OCI-LY7 (cell line): ENCODE measurements at regions not wholly inside any gene's neighbourhood (a gene's known extent, or its start where the extent isn't known, plus 50 kb on each side); places are given as distances from the start of the nearest gene placed in this dataset.

ENCODE experiments used
- BruUV-seq: library from RNA; stranded (reverse); fragments of 400-500 nt; replicated peaks from 2 replicates; lab custom pipeline; 2021; lab: Mats Ljungman, UMichigan
- CTCF ChIA-PET: fragments of 300-600 bp; sonication (Branson Sonifier 250); formaldehyde crosslinking; loops from one replicate; lab custom pipeline; 2022; ENCODE audit warnings: antibody characterized with exemption; ENCODE audit not compliant: unreplicated experiment; lab: Charles Lee
- POLR2A ChIA-PET: fragments of 300-600 bp; sonication (Branson Sonifier 250); formaldehyde crosslinking; loops from one replicate; lab custom pipeline; 2022; ENCODE audit warnings: antibody characterized with exemption; lab: Charles Lee
- DNase-seq: peaks from one replicate; pipeline ENCODE4 v3.0.0-alpha.2; 2015; ENCODE audit warnings: low spot score
- H2AFZ ChIP-seq: fragments of 200-600 bp; sonication (generic), shearing (Covaris generic); 2 replicates; pipeline ENCODE4 v1.6.1; 2014; ENCODE audit warnings: mild to moderate bottlenecking, antibody characterized with exemption, low read length, moderate library complexity
- H3K27ac ChIP-seq: fragments of 200-600 bp; sonication (generic); 2 replicates; pipeline ENCODE4 v1.5.1; 2014; ENCODE audit warnings: mixed run types, low read depth, mild to moderate bottlenecking, moderate library complexity, low read length, inconsistent platforms; ENCODE audit not compliant: poor library complexity, severe bottlenecking
- H3K36me3 ChIP-seq: fragments of 200-600 bp; sonication (generic); 2 replicates; pipeline ENCODE4 v1.6.1; 2014; ENCODE audit warnings: mild to moderate bottlenecking, antibody characterized with exemption, low read length, moderate library complexity, mixed read lengths; ENCODE audit not compliant: insufficient read depth
- H3K4me1 ChIP-seq: fragments of 200-600 bp; sonication (generic); 2 replicates; pipeline ENCODE4 v1.5.1; 2014; ENCODE audit warnings: mild to moderate bottlenecking, low read length; ENCODE audit not compliant: insufficient read depth, poor library complexity, severe bottlenecking
- H3K4me2 ChIP-seq: fragments of 200-600 bp; sonication (generic); 2 replicates; pipeline ENCODE4 v1.6.1; 2014; ENCODE audit warnings: mild to moderate bottlenecking, low read length
- H3K4me3 ChIP-seq: fragments of 200-600 bp; sonication (generic); 2 replicates; pipeline ENCODE4 v1.5.1; 2014; ENCODE audit warnings: mild to moderate bottlenecking, low read depth, low read length; ENCODE audit not compliant: poor library complexity, severe bottlenecking
- H3K79me2 ChIP-seq: fragments of 200-600 bp; sonication (generic); 2 replicates; pipeline ENCODE4 v1.6.1; 2016; ENCODE audit warnings: low read depth, mild to moderate bottlenecking, low read length, moderate library complexity, mixed read lengths; ENCODE audit not compliant: insufficient read depth
- H3K9me2 ChIP-seq: fragments of 200-600 bp; sonication (generic); 2 replicates; pipeline ENCODE4 v1.6.1; 2016; ENCODE audit warnings: mild to moderate bottlenecking, low read length, mixed read lengths; ENCODE audit not compliant: insufficient read depth
- H3K9me3 ChIP-seq: fragments of 200-600 bp; sonication (generic); 2 replicates; pipeline ENCODE4 v1.6.1; 2014; ENCODE audit warnings: mild to moderate bottlenecking, mixed run types, low read length, mixed read lengths
- H4K20me1 ChIP-seq: fragments of 200-600 bp; sonication (generic); 2 replicates; pipeline ENCODE4 v1.6.1; 2014; ENCODE audit warnings: mild to moderate bottlenecking, antibody characterized with exemption, low read length, moderate library complexity, mixed read lengths; ENCODE audit not compliant: insufficient read depth
- EZH2phosphoT487 ChIP-seq: fragments of 200-600 bp; sonication (generic); IDR thresholded peaks from 2 replicates; pipeline ENCODE4 v1.6.1; 2018; ENCODE audit warnings: low read depth, borderline replicate concordance, mild to moderate bottlenecking, mixed run types, antibody characterized with exemption, low read length, moderate library complexity, mixed read lengths
- intact Hi-C: fragments of 100-400 bp; cut with micrococcal nuclease; formaldehyde crosslinking; loops from one replicate; pipeline ENCODE4 v1.10.0; 2022; ENCODE audit not compliant: unreplicated experiment
- TF ChIP-seq, protein P1 (sequence below): fragments of 200-600 bp; sonication (generic); conservative IDR thresholded peaks from 2 replicates; pipeline ENCODE4 v1.5.1; 2014; ENCODE audit warnings: mild to moderate bottlenecking, antibody characterized with exemption, low read length, moderate library complexity, mixed read lengths

DNA sequence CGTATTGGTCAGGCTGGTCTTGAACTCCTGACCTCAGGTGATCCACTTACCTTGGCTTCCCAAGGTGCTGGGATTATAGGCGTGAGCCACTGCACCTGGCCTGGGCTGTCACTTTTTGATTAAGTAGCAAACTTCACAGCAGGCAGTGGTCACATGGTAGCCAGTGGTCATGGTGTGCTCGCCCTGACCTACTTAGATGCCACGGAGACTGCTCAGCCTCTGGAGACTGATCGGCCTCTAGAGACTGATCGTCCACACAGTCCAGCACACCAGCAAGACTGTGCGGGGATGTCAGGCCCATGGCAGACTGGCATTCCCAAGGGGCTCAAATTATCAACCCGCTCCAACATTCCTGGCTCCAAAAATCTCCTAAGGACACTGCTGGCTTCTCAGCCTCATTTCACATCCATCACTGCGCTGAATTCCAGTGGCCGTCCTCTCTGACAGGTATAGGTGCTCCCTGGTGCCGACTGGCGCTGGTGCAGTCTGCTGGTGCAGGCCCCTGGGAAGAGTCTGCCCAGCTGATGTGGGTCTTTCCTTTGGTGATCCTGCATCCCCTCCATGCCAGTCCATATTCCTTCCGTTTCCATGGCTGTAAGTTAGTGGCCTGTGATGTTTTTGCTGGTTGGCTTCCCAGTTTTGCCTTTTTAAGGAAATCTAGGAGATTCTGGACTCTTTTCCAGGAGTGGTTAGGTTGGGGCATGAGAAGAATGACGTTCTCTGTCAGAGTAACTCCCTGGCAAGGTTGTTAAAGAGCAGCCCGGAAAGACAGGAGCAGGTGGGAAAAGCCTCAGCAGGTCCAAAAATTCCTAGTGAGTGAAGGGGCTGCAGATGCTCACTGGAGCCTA, 374.5 kb upstream of the HS6ST1 start:
- no peak overlapping the region for H3K4me2 ChIP-seq
- no peak for DNase-seq
- no peak overlapping the region for H3K27ac ChIP-seq
- intact Hi-C loops = no loop called here
- no peaks in the 10 kb centered on the region for H3K9me3 ChIP-seq
- H3K9me2 ChIP-seq = no peaks in the 10 kb centered on the region
- BruUV-seq = no TSS peak
- ChIA-PET CTCF (no interaction called here), POLR2A (no interaction called here)
- no peak for TF ChIP-seq EZH2phosphoT487
- TF ChIP-seq, protein P1, sequence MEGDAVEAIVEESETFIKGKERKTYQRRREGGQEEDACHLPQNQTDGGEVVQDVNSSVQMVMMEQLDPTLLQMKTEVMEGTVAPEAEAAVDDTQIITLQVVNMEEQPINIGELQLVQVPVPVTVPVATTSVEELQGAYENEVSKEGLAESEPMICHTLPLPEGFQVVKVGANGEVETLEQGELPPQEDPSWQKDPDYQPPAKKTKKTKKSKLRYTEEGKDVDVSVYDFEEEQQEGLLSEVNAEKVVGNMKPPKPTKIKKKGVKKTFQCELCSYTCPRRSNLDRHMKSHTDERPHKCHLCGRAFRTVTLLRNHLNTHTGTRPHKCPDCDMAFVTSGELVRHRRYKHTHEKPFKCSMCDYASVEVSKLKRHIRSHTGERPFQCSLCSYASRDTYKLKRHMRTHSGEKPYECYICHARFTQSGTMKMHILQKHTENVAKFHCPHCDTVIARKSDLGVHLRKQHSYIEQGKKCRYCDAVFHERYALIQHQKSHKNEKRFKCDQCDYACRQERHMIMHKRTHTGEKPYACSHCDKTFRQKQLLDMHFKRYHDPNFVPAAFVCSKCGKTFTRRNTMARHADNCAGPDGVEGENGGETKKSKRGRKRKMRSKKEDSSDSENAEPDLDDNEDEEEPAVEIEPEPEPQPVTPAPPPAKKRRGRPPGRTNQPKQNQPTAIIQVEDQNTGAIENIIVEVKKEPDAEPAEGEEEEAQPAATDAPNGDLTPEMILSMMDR = no peak
- no peaks in the 10 kb centered on the region for H3K4me1 ChIP-seq
- H4K20me1 ChIP-seq = no peaks in the 10 kb centered on the region
- H2AFZ ChIP-seq = no peak overlapping the region
- H3K4me3 ChIP-seq = no peak overlapping the region
- no peaks in the 10 kb centered on the region for H3K36me3 ChIP-seq
- no peaks in the 10 kb centered on the region for H3K79me2 ChIP-seq

DNA sequence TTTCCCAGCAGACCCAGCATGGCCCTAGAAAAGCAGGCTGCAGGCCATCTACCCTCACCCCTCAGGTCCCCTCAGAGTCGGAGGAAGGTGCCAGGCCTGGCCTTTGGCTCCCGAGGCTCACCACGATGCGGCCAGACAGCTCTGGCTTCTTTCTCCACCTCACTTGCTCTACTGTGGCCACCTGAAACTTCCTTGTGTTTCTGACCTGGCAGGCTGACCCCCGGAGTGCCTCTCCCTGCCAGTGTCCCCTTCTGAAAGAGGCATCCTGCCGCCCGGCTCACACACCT, 375.0 kb upstream of the HS6ST1 start:
- Histone ChIP-seq H2AFZ (no peak overlapping the region), H3K27ac (no peak overlapping the region), H3K4me2 (no peak overlapping the region), H3K79me2 (no peaks in the 10 kb centered on the region), H3K4me1 (no peaks in the 10 kb centered on the region), H3K4me3 (no peak overlapping the region), H3K9me3 (no peaks in the 10 kb centered on the region), H3K9me2 (no peaks in the 10 kb centered on the region), H3K36me3 (no peaks in the 10 kb centered on the region), H4K20me1 (no peaks in the 10 kb centered on the region)
- intact Hi-C loops = no loop called here
- CTCF ChIA-PET = no interaction called here
- TF ChIP-seq, protein P1 = no peak
- DNase-seq = no peak
- BruUV-seq = no TSS peak
- POLR2A ChIA-PET = no interaction called here

DNA sequence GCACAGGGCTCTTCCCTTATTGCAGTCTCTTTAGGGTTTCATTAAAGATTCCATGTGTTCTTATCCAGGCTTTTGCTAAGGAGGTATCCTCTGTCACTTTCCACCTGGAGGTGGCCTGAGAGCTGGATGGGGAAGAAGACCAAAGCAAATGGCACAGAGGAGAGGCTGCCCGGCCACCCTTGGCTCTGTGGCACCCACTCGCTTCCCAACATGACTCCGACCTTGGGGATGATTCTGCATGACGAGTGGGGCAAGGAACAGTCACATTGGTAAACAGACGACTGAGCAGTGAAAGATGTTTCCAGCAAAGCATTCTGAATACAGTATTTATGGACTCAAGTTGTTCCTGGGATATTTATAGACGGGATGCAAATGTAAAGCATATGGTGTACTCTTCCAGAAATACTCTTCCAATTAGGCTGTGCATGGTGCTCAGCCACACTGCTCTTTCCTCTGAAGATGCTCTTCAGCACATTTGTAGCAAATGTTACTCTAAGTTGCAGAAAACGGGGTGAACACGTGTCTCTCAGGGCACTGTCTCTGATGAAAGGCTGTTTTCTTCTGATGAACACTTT, 377.1 kb upstream of the HS6ST1 start:
- intact Hi-C loops = no loop called here
- CTCF ChIA-PET = no interaction called here
- no peak for DNase-seq
- H4K20me1 ChIP-seq = no peaks in the 10 kb centered on the region
- no peaks in the 10 kb centered on the region for H3K4me1 ChIP-seq
- POLR2A ChIA-PET = no interaction called here
- no TSS peak for BruUV-seq
- H3K4me3 ChIP-seq = no peak overlapping the region
- no peaks in the 10 kb centered on the region for H3K36me3 ChIP-seq
- no peak overlapping the region for H3K27ac ChIP-seq
- no peaks in the 10 kb centered on the region for H3K79me2 ChIP-seq
- H3K9me2 ChIP-seq = no peaks in the 10 kb centered on the region
- TF ChIP-seq, protein P1 = no peak
- no peak for TF ChIP-seq EZH2phosphoT487
- H2AFZ ChIP-seq = no peak overlapping the region
- no peaks in the 10 kb centered on the region for H3K9me3 ChIP-seq
- H3K4me2 ChIP-seq = no peak overlapping the region
